ENCODE measurements at regions not wholly inside any gene's neighbourhood (a gene's known extent, or its start where the extent isn't known, plus 50 kb on each side); places are given as distances from the start of the nearest gene placed in this dataset.

GRCh38 chr5:5726401-5726800 is 303.9 kb downstream of the ICE1 start:
- no peak for TF ChIP-seq CTCF (IDR thresholded peaks at IDR 0.05; ENCODE audit: insufficient read depth, low read depth, low read length)
- DNase-seq (ENCODE audit: low read depth), result no peak
- no peak overlapping the region for H3K4me3 ChIP-seq (ENCODE audit: low read depth, low read length)

- no peak for TF ChIP-seq CTCF (IDR thresholded peaks at IDR 0.05; ENCODE audit: insufficient read depth, low read depth, low read length)
- H3K4me3 ChIP-seq (ENCODE audit: low read depth, low read length), result no peak overlapping the region
- no peak for DNase-seq (ENCODE audit: low read depth)
Measured at GRCh38 chr5:5721881-5722280, 299.4 kb downstream of the ICE1 start.

GRCh38 chr5:5719292-5719691 is 296.8 kb downstream of the ICE1 start:
- no peak for TF ChIP-seq CTCF (IDR thresholded peaks at IDR 0.05; ENCODE audit: insufficient read depth, low read depth, low read length)

GRCh38 chr5:5716665-5717064 is 294.2 kb downstream of the ICE1 start:
- DNase-seq (ENCODE audit: low read depth), result no peak
- no peak overlapping the region for H3K4me3 ChIP-seq (ENCODE audit: low read depth, low read length)
- no peak for TF ChIP-seq CTCF (IDR thresholded peaks at IDR 0.05; ENCODE audit: insufficient read depth, low read depth, low read length)

More at GRCh38 chr5:5719292-5719691, 296.8 kb downstream of the ICE1 start:
- no peak for DNase-seq (ENCODE audit: low read depth)
- no peak overlapping the region for H3K4me3 ChIP-seq (ENCODE audit: low read depth, low read length)

- no peak for TF ChIP-seq CTCF (IDR thresholded peaks at IDR 0.05; ENCODE audit: insufficient read depth, low read depth, low read length)
- H3K4me3 ChIP-seq (ENCODE audit: low read depth, low read length), result no peak overlapping the region
- no peak for DNase-seq (ENCODE audit: low read depth)
Measured at GRCh38 chr5:5711592-5711991, 289.1 kb downstream of the ICE1 start.

- DNase-seq (ENCODE audit: low read depth), result no peak
- no peak overlapping the region for H3K4me3 ChIP-seq (ENCODE audit: low read depth, low read length)
- no peak for TF ChIP-seq CTCF (IDR thresholded peaks at IDR 0.05; ENCODE audit: insufficient read depth, low read depth, low read length)
Measured at GRCh38 chr5:5711112-5711511, 288.6 kb downstream of the ICE1 start.

- no peak for TF ChIP-seq CTCF (IDR thresholded peaks at IDR 0.05; ENCODE audit: insufficient read depth, low read depth, low read length)
- no peak overlapping the region for H3K4me3 ChIP-seq (ENCODE audit: low read depth, low read length)
- DNase-seq (ENCODE audit: low read depth), result no peak
Measured at GRCh38 chr5:5710471-5710870, 288.0 kb downstream of the ICE1 start.

Measured in fibroblast of villous mesenchyme (primary cell).